HG03432 (cell line): ENCODE measurements at regions not wholly inside any gene's neighbourhood (a gene's known extent, or its start where the extent isn't known, plus 50 kb on each side); places are given as distances from the start of the nearest gene placed in this dataset.

Experiments
- ATAC-seq: cut with Tn5 transposase; IDR thresholded peaks from one replicate; pipeline ENCODE4 v1.9.1; 2021; ENCODE audit warnings: mild to moderate bottlenecking, moderate library complexity; ENCODE audit not compliant: unreplicated experiment

DNA sequence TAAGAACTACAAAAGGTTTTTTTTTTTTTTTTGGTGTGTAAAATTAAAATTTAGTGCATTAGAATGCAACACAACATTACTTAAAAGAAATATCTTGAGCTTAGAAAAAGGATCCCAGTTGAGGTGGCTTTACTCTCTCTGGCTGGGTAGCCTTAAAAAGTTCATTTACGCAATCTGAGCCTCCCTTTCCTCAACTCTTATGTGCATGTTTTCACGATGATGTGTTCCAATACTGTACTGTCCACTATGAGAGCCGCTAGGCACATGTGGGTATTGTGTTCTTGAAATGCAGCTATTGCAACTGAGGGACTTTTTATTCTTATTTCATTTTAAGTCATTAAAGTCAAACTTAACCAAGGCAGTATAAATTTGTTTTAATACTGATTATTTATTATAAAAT, 460.9 kb upstream of the SYT1 start:
- ATAC-seq, result no peak

DNA sequence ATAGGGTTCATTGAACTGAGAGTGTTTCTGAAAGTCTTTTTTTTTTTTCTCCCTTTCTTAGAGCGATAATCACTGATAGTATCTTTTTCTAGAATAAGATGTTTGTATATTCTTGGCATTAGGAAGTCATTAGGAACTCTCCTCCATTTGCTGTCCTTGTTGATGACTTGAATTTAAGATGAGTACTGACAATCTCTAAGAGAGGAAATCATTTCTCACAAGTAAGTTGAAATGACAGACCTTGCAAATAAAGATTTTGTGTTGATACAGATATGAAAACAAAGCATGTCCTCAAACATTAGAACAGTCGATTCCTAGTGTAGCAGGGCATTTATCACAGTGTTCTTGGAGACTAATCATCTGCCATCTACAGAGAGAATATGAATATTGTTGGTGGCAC, 458.4 kb upstream of the SYT1 start:
- ATAC-seq, result no peak

DNA sequence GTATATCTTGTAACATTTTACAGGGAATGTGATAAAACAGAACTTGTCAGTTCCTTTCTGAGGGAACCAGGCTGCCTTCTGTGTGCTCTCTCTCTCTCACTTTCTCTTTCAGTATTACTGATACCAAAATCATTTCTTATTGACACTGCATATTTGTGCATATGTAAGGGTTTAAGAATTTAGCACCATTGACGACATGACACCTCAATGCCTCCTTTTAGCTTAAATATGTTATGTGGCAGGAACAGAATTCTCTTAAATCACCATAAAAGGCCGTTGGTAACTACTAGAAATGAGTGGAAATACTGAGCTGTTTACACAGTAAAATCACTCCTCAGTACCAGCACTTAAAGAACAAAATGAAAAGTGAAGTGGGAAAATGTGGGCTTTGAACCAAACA, 457.7 kb upstream of the SYT1 start:
- ATAC-seq, result peak; percentile 91

DNA sequence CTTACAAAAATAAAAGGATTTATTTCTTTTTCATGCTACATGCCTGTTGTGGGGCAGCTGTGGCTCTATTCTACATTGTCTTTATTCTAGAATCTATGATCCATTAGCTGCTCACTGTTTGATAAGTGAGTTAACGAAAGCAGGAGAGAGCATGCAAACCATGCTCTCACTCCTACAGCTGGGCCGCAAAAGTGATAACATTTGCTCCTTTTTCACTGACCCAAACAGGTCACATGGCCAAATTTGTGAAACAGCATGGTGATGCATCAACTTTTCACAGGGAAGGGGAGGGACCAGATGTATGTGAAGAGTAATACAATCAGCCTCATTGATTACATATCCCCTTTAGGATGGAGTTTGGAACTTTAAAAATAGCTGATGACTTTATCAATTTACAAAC, 456.9 kb upstream of the SYT1 start:
- no peak for ATAC-seq

DNA sequence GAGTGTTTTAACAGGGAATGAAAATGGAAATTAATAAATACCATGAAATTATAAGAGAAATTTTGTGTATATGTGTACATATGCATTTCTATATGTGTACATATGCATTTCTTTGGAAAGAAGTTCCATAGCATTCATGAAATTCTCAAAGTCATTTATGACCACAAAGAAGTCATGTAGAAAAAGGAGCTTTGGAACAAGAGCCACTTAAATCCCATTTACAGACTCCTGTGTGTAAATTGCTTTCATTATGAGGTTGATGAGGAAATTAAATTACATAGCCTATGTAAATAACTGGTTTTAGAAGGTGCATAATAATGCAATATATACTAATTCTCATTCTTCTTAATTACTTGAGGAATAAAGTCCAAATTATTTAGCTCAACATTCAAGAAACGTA, 450.5 kb upstream of the SYT1 start:
- ATAC-seq, result no peak

DNA sequence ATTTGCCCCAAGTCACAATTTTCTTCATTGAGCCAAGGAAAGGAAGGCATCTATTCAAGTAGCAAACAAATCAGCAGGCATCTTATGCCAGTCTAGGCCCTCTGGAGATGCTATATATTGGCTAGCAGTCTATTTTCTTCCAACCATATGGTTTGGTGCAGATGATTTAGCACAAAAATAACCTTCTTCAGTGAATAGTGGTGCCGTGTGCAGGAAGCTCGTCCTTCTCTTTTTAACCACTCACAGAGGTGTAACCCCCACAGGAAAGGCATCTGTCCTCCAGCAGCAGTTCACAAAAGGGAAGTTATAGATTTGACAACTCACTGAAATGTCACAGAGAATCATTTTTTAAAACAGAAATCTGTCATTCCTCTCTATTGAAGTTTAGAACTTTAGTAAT, 445.7 kb upstream of the SYT1 start:
- peak; percentile 88 for ATAC-seq

DNA sequence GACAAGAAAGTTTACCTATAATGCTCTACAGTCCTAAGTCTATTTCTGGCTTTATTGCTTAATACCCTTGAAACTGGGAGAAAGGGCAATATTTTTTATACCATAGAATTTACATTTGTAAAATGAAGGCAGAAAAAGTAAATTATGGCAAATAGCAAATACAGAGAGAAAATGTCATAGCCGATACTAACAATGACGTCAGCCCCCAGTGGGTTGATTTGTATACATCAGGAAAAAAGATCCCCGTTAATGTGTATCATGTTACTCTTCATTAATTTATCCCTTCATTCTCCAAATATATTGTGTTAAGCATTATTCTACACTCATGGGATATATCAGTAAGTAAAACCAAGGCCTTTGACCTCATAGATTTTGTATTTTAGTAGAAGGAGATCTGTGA, 445.1 kb upstream of the SYT1 start:
- ATAC-seq, result no peak

DNA sequence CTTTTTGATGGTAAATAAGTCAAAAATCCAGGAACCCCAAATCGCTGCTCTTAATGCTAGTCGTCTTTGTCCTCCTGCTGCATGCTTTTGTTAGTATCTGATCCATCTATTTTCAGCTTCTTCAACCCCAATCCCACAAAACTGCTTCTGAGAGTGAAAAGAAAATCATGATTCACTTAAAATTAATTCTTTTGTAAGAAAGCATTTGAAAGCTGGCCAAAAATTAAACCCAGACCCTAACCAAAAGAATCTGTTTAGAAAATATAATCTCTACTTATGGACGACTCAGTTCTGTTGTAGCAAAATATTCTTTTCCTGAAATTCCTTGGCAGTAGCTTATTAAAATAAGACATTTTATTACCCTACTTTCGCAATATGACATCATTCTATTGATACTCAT, 443.6 kb upstream of the SYT1 start:
- no peak for ATAC-seq

DNA sequence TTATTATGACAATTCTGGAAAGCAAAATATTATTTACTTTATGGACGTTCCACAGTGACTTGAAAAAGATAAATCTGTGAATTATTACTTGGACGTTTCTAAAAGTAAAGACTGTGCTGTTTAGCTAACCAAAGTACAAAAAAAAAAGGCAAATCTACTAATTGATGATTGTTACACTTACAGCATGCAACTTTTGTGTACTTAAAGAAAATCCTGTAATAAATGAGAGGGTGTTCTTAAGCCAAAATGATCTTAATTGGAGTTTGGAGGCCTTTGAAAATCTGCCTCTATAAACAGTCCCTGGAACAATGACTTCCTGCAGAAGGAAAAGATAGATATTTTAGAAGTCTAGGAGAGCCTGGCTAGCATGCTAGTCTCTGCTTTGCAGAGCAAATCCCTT, 434.0 kb upstream of the SYT1 start:
- ATAC-seq, result no peak

DNA sequence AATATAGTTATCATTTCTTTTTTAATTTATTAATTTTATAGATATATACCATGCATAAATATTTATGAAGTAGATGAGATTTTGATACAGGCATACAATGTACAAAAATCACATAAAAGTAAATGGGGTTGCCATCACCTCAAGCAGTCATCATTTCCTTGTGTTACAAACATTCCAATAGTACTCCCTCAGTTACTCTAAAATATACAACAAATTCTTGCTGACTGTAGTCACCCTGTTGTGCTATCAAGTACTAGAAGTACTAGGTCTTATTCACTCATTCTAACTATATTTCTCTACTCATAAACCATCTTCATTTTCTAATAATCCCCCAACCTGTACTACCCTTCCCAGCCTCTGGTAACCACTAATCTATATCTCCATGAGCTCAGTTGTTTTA, 432.6 kb upstream of the SYT1 start:
- no peak for ATAC-seq

DNA sequence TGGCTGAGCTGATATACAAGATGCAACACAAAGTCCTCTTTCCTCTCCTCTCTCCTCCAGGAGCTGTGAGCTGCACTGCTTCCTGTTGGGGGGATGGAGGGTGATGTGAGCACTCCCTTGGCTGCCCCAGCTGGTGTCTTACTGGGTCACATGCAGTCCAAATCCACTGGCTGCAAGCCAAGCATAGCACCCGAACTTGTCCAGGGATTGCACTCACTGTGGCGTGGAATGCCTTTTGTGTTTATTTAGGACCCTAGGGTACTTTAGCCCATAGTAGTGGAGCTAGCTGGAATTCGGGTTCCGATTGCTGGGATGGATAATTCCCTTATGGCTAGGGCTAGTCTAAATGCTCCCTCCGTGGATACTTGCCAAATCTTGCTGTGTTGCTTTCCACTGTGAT, 424.9 kb upstream of the SYT1 start:
- no peak for ATAC-seq

DNA sequence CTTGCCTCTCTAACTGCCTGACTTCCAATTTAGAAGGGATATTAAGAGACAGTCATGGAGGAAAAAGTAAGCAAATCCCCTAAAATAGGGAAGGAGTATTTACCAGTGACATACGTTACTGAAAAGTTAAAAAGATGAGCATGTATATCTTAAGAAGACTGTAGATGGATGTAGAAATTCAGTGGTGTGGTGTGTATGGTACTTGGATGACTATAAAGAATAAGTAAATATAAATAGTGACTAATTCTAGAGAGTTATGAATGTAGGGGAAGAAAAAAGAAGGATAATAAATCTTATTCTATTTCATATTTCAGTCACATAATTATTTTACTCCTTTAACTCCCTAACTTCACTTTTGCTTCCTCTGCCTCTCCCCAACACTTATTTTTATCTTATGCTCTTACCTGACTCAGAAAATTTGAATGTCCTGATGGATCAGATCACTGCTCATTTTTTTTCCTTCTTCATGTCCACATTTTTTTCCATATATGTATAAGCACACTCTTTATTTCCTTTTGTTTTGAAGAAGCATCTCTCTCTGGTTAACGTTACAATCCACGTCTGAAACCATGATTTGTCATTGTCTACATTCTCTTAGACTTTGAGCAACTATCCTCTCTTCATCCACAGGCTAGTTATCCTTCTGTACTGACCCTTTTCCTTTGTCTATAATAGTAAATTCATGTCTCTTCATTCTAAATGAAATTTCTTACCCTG, 422.7 kb upstream of the SYT1 start:
- ATAC-seq, result no peak

DNA sequence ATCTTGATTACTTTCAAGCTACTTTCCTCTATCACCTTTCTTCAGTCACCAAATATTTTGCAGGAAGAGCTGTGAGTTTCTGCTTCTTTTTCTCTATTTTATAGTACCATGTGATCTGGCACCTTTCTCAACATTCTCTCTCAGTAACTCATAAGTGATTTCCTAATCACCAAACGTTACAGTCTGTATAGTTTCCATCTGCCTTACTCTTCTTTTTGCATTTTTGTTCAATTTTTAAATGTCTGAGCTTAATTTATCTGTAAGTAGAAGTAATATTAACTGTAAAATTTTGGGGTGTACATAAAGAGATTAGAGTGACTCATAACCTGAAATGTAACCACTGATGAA, 422.1 kb upstream of the SYT1 start:
- no peak for ATAC-seq

DNA sequence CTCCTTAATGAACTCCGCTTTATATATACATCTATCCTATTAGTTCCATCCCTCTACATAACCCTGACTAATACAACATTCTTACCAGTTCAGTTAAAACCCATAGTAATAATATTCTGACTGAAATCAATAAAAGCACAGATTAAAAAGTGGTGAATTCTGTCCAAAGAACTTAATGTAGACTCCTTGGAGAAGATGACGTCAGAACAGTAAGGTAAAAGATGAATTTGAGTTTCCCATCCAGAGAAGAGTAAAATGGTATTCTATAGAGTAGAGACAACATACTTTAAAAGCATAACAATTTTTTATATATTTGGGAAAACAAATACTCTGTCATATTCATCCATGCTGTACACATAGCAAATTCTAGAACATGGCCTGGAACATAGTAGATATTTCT, 418.0 kb upstream of the SYT1 start:
- ATAC-seq, result no peak

DNA sequence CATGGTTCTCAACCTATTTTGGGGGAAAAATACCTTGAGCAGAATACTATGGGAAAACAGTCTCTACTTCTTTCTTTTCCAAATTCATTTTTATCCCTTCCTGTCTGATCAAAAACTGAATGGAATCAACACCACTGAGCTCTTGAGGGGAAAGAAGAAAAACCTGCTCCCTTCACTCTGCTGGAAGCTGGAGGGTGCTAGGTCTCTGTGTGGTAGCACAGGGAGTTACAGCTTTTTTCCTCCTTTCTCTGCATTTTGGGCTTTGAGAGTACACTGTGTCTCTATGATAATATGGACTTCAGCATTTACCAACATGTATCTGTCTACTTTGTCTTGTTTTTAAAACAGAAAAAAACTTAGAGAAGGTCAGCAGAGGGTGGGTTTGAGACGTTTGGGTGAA, 417.2 kb upstream of the SYT1 start:
- ATAC-seq, result no peak

DNA sequence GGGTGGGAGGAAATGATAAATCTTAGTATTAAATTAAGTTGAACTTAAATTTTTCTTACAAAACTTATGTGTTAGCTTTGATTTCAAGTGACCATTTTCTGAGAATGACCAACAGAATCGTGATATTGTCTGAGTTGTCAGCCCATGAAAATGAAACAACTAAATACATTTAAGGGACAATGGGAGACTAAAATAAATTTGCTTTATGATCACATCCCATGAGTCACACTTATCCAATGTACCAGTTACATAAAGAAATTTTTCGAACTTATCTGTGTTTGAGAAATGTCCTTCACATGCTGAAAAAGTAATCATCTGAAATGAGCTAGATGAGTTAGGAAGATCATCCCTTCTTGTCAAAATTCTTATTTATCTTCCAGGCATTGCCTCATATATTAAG, 415.9 kb upstream of the SYT1 start:
- no peak for ATAC-seq

DNA sequence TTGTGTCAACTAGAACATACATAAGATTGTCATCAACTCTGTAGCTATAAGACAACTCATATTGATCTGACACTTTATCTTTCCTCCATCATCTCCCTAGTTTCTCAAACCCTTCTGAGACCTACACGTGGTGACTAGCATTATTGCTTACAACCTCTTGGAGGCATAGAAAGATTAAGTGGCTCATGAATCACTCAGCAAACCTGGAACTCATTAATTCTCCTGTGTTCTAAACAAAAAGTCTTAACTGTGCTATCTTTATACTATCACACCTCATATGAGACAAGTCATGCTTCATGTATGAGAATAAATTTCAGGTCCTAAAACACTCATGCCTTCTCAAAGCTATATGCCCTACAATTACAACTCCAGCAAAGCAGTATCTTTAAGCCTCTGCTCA, 408.6 kb upstream of the SYT1 start:
- ATAC-seq, result no peak

DNA sequence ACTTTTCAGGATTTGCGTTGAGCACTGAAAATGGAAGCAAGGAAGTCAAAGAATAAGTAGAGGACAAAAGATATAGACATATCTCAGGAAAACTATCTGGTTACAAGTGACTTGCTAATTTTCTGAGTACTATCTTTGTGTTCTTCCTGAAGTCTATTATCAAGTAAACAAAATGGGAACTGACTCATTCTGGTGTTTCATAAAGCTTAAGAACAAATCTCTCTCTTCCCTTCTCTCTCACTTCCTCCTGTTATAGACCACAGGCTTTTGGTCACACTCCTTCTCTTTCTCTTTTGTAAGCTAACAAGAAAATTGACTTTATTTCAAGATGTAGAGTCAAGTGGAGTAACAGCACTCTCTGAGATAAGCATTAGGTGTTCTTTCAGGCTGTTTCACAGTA, 406.6 kb upstream of the SYT1 start:
- peak; percentile 100 for ATAC-seq

DNA sequence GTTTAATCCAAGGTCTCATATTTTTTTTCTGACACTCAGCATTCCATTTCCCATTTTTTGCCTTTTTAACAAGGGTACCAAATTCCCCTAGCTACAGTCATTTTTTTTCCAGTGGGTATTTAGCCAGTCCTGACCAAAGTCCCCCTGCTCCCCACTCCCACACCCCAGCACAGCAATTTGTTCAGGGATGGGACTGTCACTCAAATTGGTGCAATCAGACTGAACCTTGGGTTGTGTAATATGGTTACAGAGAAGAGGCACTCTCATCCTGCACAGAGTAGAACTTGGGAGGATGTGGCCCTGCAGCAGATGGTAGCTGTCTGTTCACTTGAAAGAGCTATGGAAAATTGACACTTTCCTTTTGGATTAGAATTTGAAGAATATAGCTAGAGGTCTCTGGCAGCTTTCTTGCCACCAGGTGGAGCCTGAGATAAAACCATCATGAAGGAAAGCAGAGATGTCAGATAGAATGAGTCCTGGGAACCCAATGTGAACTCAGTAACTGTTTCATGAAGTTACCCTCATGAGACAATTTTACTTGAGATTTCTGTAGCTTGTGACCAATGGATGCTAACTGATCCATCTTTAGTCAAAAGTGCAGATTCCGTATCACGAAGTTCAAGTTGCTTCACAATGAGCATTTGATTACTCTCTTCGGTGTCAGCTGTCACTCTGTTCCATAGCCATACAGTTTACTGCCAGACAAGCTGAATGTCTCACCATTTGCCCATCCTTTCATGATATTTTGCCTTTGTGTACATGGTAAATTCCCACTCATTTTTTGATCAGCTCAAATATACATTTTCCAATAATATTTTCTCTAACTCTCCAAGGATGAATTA, 394.0 kb upstream of the SYT1 start:
- ATAC-seq, result peak; percentile 61

DNA sequence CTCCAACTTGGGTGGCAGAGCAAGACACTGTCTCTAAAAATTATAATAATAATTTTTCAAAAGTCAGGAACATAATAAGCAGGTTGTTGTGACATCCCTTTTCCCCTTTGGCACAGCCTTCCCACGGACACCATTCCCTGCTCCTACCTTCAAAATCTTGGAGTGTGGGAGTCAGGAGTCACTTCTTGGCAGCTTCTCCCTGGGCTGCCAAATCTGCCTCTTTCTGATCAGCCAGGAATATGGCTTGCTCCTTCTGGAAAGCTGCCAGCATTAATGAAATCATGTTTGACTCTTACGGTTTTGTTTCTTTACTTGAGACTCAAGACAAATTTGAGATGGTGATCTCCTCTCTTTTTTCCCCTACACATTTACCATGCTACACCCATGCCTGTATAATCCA, 391.4 kb upstream of the SYT1 start:
- ATAC-seq, result no peak

DNA sequence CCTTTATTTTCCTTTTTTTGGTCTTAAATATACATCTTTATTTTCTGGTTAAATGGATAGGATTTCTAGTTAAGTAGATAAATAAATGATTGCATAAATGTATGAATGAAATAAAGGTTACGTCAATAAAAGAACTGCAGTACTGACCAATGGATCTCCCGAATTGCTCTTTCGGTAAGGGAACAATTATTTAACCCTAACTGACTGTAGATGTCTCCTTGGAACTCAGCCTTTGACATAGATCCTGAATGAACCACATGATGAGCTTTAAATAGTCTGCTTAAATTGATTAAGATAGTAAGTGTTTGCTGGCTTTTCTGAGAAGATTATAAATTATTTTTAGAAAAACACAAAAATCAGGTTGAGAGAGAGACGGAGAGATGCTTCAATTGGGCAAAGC, 391.0 kb upstream of the SYT1 start:
- no peak for ATAC-seq

DNA sequence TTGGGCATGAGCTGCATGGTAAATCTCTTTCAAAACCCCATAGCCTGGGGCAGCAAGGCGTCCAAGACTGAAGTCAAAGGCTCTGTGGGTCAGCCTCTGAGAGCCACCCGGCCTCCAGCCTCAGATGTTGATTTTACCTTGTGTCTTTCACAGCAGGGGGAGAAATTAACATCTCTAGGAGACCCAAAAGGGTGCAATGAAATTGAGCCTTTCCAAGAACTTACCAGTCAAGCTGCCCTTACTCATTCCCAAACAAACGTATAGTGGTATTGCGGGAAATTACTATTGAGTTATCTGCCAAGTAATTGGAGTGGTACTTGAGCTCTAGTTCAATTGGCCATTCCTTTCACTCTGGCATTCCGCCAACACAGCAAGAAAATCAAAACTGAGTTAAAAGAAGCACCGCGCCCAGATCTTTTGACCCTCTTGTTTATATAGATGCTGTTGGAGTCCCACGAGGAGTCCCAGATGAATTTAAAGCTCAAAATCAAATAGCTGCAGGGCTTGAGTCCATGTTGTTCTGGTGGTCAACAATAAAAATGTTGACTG, 380.7 kb upstream of the SYT1 start:
- no peak for ATAC-seq
